ENCODE measurements at regions not wholly inside any gene's neighbourhood (a gene's known extent, or its start where the extent isn't known, plus 50 kb on each side); places are given as distances from the start of the nearest gene placed in this dataset.
A peak's percentile ranks its signal among the peaks of the same experiment; 100 is the strongest.
"Not testable (repeated sequence)": the region's sequence is repeated elsewhere in the genome, so short reads cannot be mapped to it uniquely, and the experiment has no call there.

GRCh38 chrX:960821-961220 lies 251.6 kb downstream of the CRLF2 start:
- H3K27me3 ChIP-seq = peaks cover 2% of the 10 kb centered on the region; the same call in 1 of the 2 replicates
- H3K4me3 ChIP-seq = no peak overlapping the region
- no peak for DNase-seq
- H3K9me3 ChIP-seq = no peaks in the 10 kb centered on the region
- H3K36me3 ChIP-seq = no peaks in the 10 kb centered on the region

GRCh38 chrX:959595-959994 lies 252.9 kb downstream of the CRLF2 start:
- Histone ChIP-seq H3K27me3 (peaks cover 2% of the 10 kb centered on the region; the same call in 1 of the 2 replicates), H3K4me3 (no peak overlapping the region), H3K9me3 (no peaks in the 10 kb centered on the region), H3K36me3 (no peaks in the 10 kb centered on the region)
- no peak for DNase-seq

GRCh38 chrX:955168-955781 lies 257.2 kb downstream of the CRLF2 start:
- not testable (repeated sequence) for H3K4me3 ChIP-seq, H3K9me3 ChIP-seq, DNase-seq, H3K36me3 ChIP-seq
- peaks cover 15% of the 10 kb centered on the region for H3K27me3 ChIP-seq

GRCh38 chrX:953879-954482 lies 258.5 kb downstream of the CRLF2 start:
- Histone ChIP-seq H3K4me3 (no peak overlapping the region), H3K27me3 (peaks cover 12% of the 10 kb centered on the region), H3K36me3 (no peaks in the 10 kb centered on the region), H3K9me3 (no peaks in the 10 kb centered on the region)
- no peak for DNase-seq

- H3K27me3 ChIP-seq = peaks cover 12% of the 10 kb centered on the region
- no peaks in the 10 kb centered on the region for H3K36me3 ChIP-seq
- DNase-seq = no peak
- H3K9me3 ChIP-seq = no peaks in the 10 kb centered on the region
- H3K4me3 ChIP-seq = no peak overlapping the region
These were observed 259.6 kb downstream of the CRLF2 start for GRCh38 chrX:952816-953215.

GRCh38 chrX:947262-947661 lies 265.2 kb downstream of the CRLF2 start:
- H3K9me3 ChIP-seq, H3K36me3 ChIP-seq, H3K4me3 ChIP-seq, DNase-seq, H3K27me3 ChIP-seq: not testable (repeated sequence)

- DNase-seq = no peak
- H3K27me3 ChIP-seq = peaks cover 4% of the 10 kb centered on the region
- no peaks in the 10 kb centered on the region for H3K9me3 ChIP-seq
- no peaks in the 10 kb centered on the region for H3K36me3 ChIP-seq
- H3K4me3 ChIP-seq = no peak overlapping the region
These were observed 269.4 kb downstream of the CRLF2 start for GRCh38 chrX:943035-943434.

- no peak for DNase-seq
- Histone ChIP-seq H3K4me3 (no peak overlapping the region), H3K36me3 (no peaks in the 10 kb centered on the region), H3K9me3 (no peaks in the 10 kb centered on the region), H3K27me3 (peaks cover 7% of the 10 kb centered on the region)
These were observed 271.8 kb downstream of the CRLF2 start for GRCh38 chrX:940691-941090.

- H3K4me3 ChIP-seq = no peak overlapping the region
- peaks cover 7% of the 10 kb centered on the region for H3K27me3 ChIP-seq
- no peak for DNase-seq
- H3K36me3 ChIP-seq = no peaks in the 10 kb centered on the region
- no peaks in the 10 kb centered on the region for H3K9me3 ChIP-seq
These were observed 275.3 kb downstream of the CRLF2 start for GRCh38 chrX:936979-937769.

GRCh38 chrX:933611-934010 lies 278.8 kb downstream of the CRLF2 start:
- Histone ChIP-seq H3K4me3 (no peak overlapping the region), H3K27me3 (peaks cover 7% of the 10 kb centered on the region), H3K9me3 (no peaks in the 10 kb centered on the region), H3K36me3 (no peaks in the 10 kb centered on the region)
- no peak for DNase-seq

GRCh38 chrX:928606-929005 lies 283.8 kb downstream of the CRLF2 start:
- no peak for DNase-seq
- no peaks in the 10 kb centered on the region for H3K27me3 ChIP-seq
- no peak overlapping the region for H3K4me3 ChIP-seq
- no peaks in the 10 kb centered on the region for H3K9me3 ChIP-seq
- H3K36me3 ChIP-seq = no peaks in the 10 kb centered on the region

- DNase-seq = no peak
- Histone ChIP-seq H3K36me3 (no peaks in the 10 kb centered on the region), H3K27me3 (no peaks in the 10 kb centered on the region), H3K9me3 (no peaks in the 10 kb centered on the region), H3K4me3 (no peak overlapping the region)
These were observed 285.5 kb downstream of the CRLF2 start for GRCh38 chrX:926991-927390.

- Histone ChIP-seq H3K36me3 (no peaks in the 10 kb centered on the region), H3K27me3 (no peaks in the 10 kb centered on the region), H3K4me3 (no peak overlapping the region), H3K9me3 (no peaks in the 10 kb centered on the region)
- DNase-seq = no peak
These were observed 286.4 kb downstream of the CRLF2 start for GRCh38 chrX:926070-926469.

GRCh38 chrX:925652-926061 lies 286.8 kb downstream of the CRLF2 start:
- H3K4me3 ChIP-seq = no peak overlapping the region
- H3K27me3 ChIP-seq = no peaks in the 10 kb centered on the region
- H3K9me3 ChIP-seq = no peaks in the 10 kb centered on the region
- DNase-seq = no peak
- no peaks in the 10 kb centered on the region for H3K36me3 ChIP-seq

- no peaks in the 10 kb centered on the region for H3K36me3 ChIP-seq
- DNase-seq = no peak
- H3K9me3 ChIP-seq = no peaks in the 10 kb centered on the region
- no peaks in the 10 kb centered on the region for H3K27me3 ChIP-seq
- no peak overlapping the region for H3K4me3 ChIP-seq
These were observed 287.4 kb downstream of the CRLF2 start for GRCh38 chrX:925094-925493.

- Histone ChIP-seq H3K36me3 (no peaks in the 10 kb centered on the region), H3K9me3 (no peaks in the 10 kb centered on the region), H3K4me3 (no peak overlapping the region), H3K27me3 (no peaks in the 10 kb centered on the region)
- no peak for DNase-seq
These were observed 288.4 kb downstream of the CRLF2 start for GRCh38 chrX:924017-924416.

GRCh38 chrX:920234-920799 lies 289.7 kb downstream of the SHOX start:
- no peaks in the 10 kb centered on the region for H3K27me3 ChIP-seq
- H3K36me3 ChIP-seq = no peaks in the 10 kb centered on the region
- H3K9me3 ChIP-seq = no peaks in the 10 kb centered on the region
- peak; percentile 76 for DNase-seq
- H3K4me3 ChIP-seq = peak overlapping the region; percentile 31

Data from MG63 (cell line).